H1 (cell line): ENCODE measurements at regions not wholly inside any gene's neighbourhood (a gene's known extent, or its start where the extent isn't known, plus 50 kb on each side); places are given as distances from the start of the nearest gene placed in this dataset.

Source experiments
- CTCF ChIA-PET: fragments of 300-600 bp; sonication (Branson Sonifier 250); formaldehyde crosslinking; loops from one replicate; lab custom pipeline; 2021; ENCODE audit not compliant: partially characterized antibody; lab: Charles Lee
- POLR2A ChIA-PET: fragments of 300-600 bp; sonication (Branson Sonifier 250); formaldehyde crosslinking; loops from one replicate; lab custom pipeline; 2021; ENCODE audit warnings: inconsistent platforms; ENCODE audit not compliant: partially characterized antibody; lab: Charles Lee
- DNase-seq, 2 experiments: peaks; one replicate each; pipeline versions ENCODE4 v3.0.0 to v3.0.0-alpha.2; 2010 to 2022; ENCODE audit warnings: low spot score in 2 of 2, low read depth in 1 of 2, mixed read lengths in 1 of 2
- FAIRE-seq: peaks from 2 replicates; lab custom pipeline; 2011; peaks lifted over from hg19 to GRCh38; lab: Jason Lieb, UNC
- H2AFZ ChIP-seq: 2 replicates; pipeline ENCODE4 v1.8.1; 2012; ENCODE audit warnings: low read length, inconsistent platforms
- H2AK5ac ChIP-seq: 2 replicates; pipeline ENCODE4 v1.6.1; 2013; ENCODE audit warnings: low read depth, low read length
- H2BK120ac ChIP-seq: replicated peaks from 2 replicates; pipeline ENCODE3; 2013; ENCODE audit warnings: low read depth, low read length, inconsistent platforms
- H2BK12ac ChIP-seq: 2 replicates; pipeline ENCODE4 v1.6.1; 2013; ENCODE audit warnings: low read depth, low read length
- H2BK15ac ChIP-seq: 2 replicates; pipeline ENCODE4 v1.6.1; 2013; ENCODE audit warnings: low read length
- H2BK20ac ChIP-seq: 2 replicates; pipeline ENCODE4 v1.6.1; 2013; ENCODE audit warnings: low read length
- H2BK5ac ChIP-seq: 2 replicates; pipeline ENCODE4 v1.6.1; 2013; ENCODE audit warnings: low read depth, low read length
- H3K14ac ChIP-seq: 2 replicates; pipeline ENCODE4 v1.6.1; 2013; ENCODE audit warnings: inconsistent platforms; ENCODE audit not compliant: insufficient read length
- H3K18ac ChIP-seq: 2 replicates; pipeline ENCODE4 v1.6.1; 2013; ENCODE audit warnings: low read length; ENCODE audit errors: extremely low read depth
- H3K23ac ChIP-seq: 2 replicates; pipeline ENCODE4 v1.6.1; 2013; ENCODE audit warnings: inconsistent platforms; ENCODE audit not compliant: insufficient read length
- H3K23me2 ChIP-seq: 2 replicates; pipeline ENCODE4 v1.6.1; 2013; ENCODE audit warnings: low read depth, low read length
- H3K27ac ChIP-seq: 2 replicates; pipeline ENCODE4 v1.6.1; 2011; ENCODE audit warnings: low read depth, low read length, inconsistent platforms
- H3K27me3 ChIP-seq, 4 experiments: replicated peaks in 1 of 4; 1 replicate in 1 of 4; 2 replicates in 3 of 4; pipeline versions ENCODE4 v1.6.1 to v1.8.1; 2011 to 2013; ENCODE audit warnings: low read length in 3 of 4, mild to moderate bottlenecking in 3 of 4, inconsistent platforms in 2 of 4, mixed read lengths in 2 of 4, moderate library complexity in 1 of 4; ENCODE audit not compliant: control insufficient read depth in 3 of 4, insufficient read depth in 3 of 4; ENCODE audit errors: extremely low read depth in 1 of 4
- H3K36me3 ChIP-seq, 4 experiments: 2 replicates each; pipeline versions ENCODE4 v1.6.1 to v1.8.1; 2011 to 2013; ENCODE audit warnings: mild to moderate bottlenecking in 4 of 4, low read length in 3 of 4, moderate library complexity in 2 of 4, control low read depth in 1 of 4, inconsistent platforms in 1 of 4; ENCODE audit not compliant: insufficient read depth in 4 of 4, control insufficient read depth in 2 of 4
- H3K4ac ChIP-seq: replicated peaks from 2 replicates; pipeline ENCODE3; 2013; ENCODE audit warnings: low read length, low read depth, mixed read lengths, inconsistent platforms; ENCODE audit not compliant: insufficient read length
- H3K4me1 ChIP-seq, 4 experiments: replicated peaks in 1 of 4; 1 replicate in 1 of 4; 2 replicates in 3 of 4; pipeline versions ENCODE4 v1.6.1 to v1.8.1; 2011 to 2013; ENCODE audit warnings: low read length in 3 of 4, inconsistent platforms in 2 of 4, mixed read lengths in 1 of 4; ENCODE audit not compliant: insufficient read depth in 4 of 4, control insufficient read depth in 3 of 4
- H3K4me2 ChIP-seq, 2 experiments: 2 replicates each; pipeline versions ENCODE4 v1.6.1 to v1.8.1; 2011 to 2013; ENCODE audit warnings: low read depth in 2 of 2, low read length in 2 of 2, control low read depth in 1 of 2, inconsistent platforms in 1 of 2, mild to moderate bottlenecking in 1 of 2; ENCODE audit not compliant: insufficient read depth in 1 of 2
- H3K4me3 ChIP-seq, 4 experiments: fragments of 200-600, 300-600 bp in 1 of 4; sonication (generic), shearing (Covaris generic), sonication (Bioruptor Twin) in 1 of 4; 2 replicates each; pipeline versions ENCODE4 v1.5.1 to v1.8.1; 2011 to 2016; ENCODE audit warnings: low read length in 4 of 4, low read depth in 3 of 4, control low read depth in 2 of 4, inconsistent platforms in 2 of 4, mild to moderate bottlenecking in 2 of 4, mixed read lengths in 1 of 4, moderate library complexity in 1 of 4; ENCODE audit not compliant: insufficient read depth in 2 of 4; ENCODE audit errors: extremely low read depth in 1 of 4
- H3K56ac ChIP-seq: replicated peaks from 2 replicates; pipeline ENCODE3; 2013; ENCODE audit warnings: low read depth, mild to moderate bottlenecking, mixed read lengths, low read length, inconsistent platforms; ENCODE audit not compliant: insufficient read length
- H3K79me1 ChIP-seq: 2 replicates; pipeline ENCODE4 v1.6.1; 2013; ENCODE audit warnings: low read depth, low read length, control low read depth
- H3K79me2 ChIP-seq, 2 experiments: 2 replicates each; pipeline versions ENCODE4 v1.6.1 to v1.8.1; 2012 to 2013; ENCODE audit warnings: low read length in 2 of 2, mild to moderate bottlenecking in 2 of 2, inconsistent platforms in 1 of 2; ENCODE audit not compliant: insufficient read depth in 2 of 2, control insufficient read depth in 1 of 2
- H3K9ac ChIP-seq, 4 experiments: replicated peaks in 1 of 4; 1 replicate in 1 of 4; 2 replicates in 3 of 4; pipeline versions ENCODE4 v1.6.1 to v1.8.1; 2011 to 2013; ENCODE audit warnings: low read depth in 3 of 4, low read length in 3 of 4, control low read depth in 2 of 4, mild to moderate bottlenecking in 2 of 4, moderate library complexity in 2 of 4, inconsistent platforms in 1 of 4; ENCODE audit errors: extremely low read depth in 1 of 4
- H3K9me3 ChIP-seq, 2 experiments: 2 replicates each; pipeline versions ENCODE4 v1.6.1 to v1.8.1; 2012 to 2013; ENCODE audit warnings: mild to moderate bottlenecking in 2 of 2, moderate library complexity in 2 of 2, control low read depth in 1 of 2, inconsistent platforms in 1 of 2, low read depth in 1 of 2, low read length in 1 of 2, mixed read lengths in 1 of 2; ENCODE audit not compliant: insufficient read depth in 2 of 2
- H4K20me1 ChIP-seq, 2 experiments: replicated peaks in 1 of 2; 2 replicates each; pipeline versions ENCODE3 to v1.8.1; 2011 to 2013; ENCODE audit warnings: inconsistent platforms in 2 of 2, low read length in 2 of 2, mild to moderate bottlenecking in 1 of 2; ENCODE audit not compliant: insufficient read depth in 2 of 2, control insufficient read depth in 1 of 2
- H4K5ac ChIP-seq: 2 replicates; pipeline ENCODE4 v1.6.1; 2013; ENCODE audit warnings: low read length, low read depth, mixed read lengths, inconsistent platforms; ENCODE audit not compliant: insufficient read length
- H4K8ac ChIP-seq: 2 replicates; pipeline ENCODE4 v1.8.0; 2013; ENCODE audit warnings: mild to moderate bottlenecking, moderate library complexity, low read length, inconsistent platforms; ENCODE audit not compliant: insufficient read depth; ENCODE audit errors: extremely low read depth
- H4K91ac ChIP-seq: replicated peaks from 2 replicates; pipeline ENCODE3; 2013; ENCODE audit warnings: low read length, mixed read lengths, inconsistent platforms; ENCODE audit not compliant: insufficient read length
- BCL11A ChIP-seq, 2 experiments: IDR thresholded peaks; one replicate each; pipeline ENCODE4 v1.6.1; 2011; ENCODE audit warnings: low read depth in 2 of 2, low read length in 2 of 2, mild to moderate bottlenecking in 2 of 2
- KDM1A ChIP-seq: fragments of 200-600, 300-600 bp; sonication (generic); IDR thresholded peaks from 2 replicates; pipeline ENCODE4 v1.7.1; 2016; ENCODE audit warnings: mild to moderate bottlenecking, low read length, borderline replicate concordance
- SAP30 ChIP-seq: fragments of 300-600 bp; sonication (generic); IDR thresholded peaks from 2 replicates; pipeline ENCODE4 v1.7.1; 2012; ENCODE audit warnings: low read length, moderate library complexity, mild to moderate bottlenecking, inconsistent platforms; ENCODE audit not compliant: insufficient read depth, insufficient replicate concordance

- no peak overlapping the region for H2AK5ac ChIP-seq
- CTCF ChIA-PET: no interaction called here
- no peak overlapping the region for H3K23ac ChIP-seq
- H3K56ac ChIP-seq: no peak overlapping the region
- peaks cover 0 to 5% of the 10 kb centered on the region in 2 experiments; a peak in 1 of 4 replicates for H3K9me3 ChIP-seq
- no peak overlapping the region for H2BK12ac ChIP-seq
- no peaks in the 10 kb centered on the region for H3K4me1 ChIP-seq
- no peak overlapping the region for H3K4me3 ChIP-seq
- no peak overlapping the region for H3K4me2 ChIP-seq
- no peak overlapping the region for H3K14ac ChIP-seq
- H3K27ac ChIP-seq: no peak overlapping the region
- no peak overlapping the region for H4K91ac ChIP-seq
- no peak overlapping the region for H2AFZ ChIP-seq
- no peak overlapping the region for H2BK20ac ChIP-seq
- H2BK120ac ChIP-seq: no peak overlapping the region
- no peak overlapping the region for H3K4ac ChIP-seq
- no peak overlapping the region for H3K9ac ChIP-seq
- H3K79me2 ChIP-seq: no peaks in the 10 kb centered on the region
- no peak for DNase-seq
- H2BK5ac ChIP-seq: no peak overlapping the region
- POLR2A ChIA-PET: no interaction called here
- no peak overlapping the region for H3K18ac ChIP-seq
- no peaks in the 10 kb centered on the region for H4K20me1 ChIP-seq
- H3K27me3 ChIP-seq: no peaks in the 10 kb centered on the region
- H2BK15ac ChIP-seq: no peak overlapping the region
- H4K8ac ChIP-seq: no peak overlapping the region
- H3K79me1 ChIP-seq: no peaks in the 10 kb centered on the region
- FAIRE-seq: no peak
- H3K36me3 ChIP-seq: no peaks in the 10 kb centered on the region
- H3K23me2 ChIP-seq: no peaks in the 10 kb centered on the region
- no peak overlapping the region for H4K5ac ChIP-seq
- TF ChIP-seq BCL11A (IDR thresholded peaks at IDR 0.05; ENCODE audit: low read depth in 2 of 2, low read length in 2 of 2) (no peak), SAP30 (no peak), KDM1A (no peak)
Measured at GRCh38 chr4:44086753-44087152, 361.9 kb downstream of the KCTD8 start.
